ENCODE measurements at regions not wholly inside any gene's neighbourhood (a gene's known extent, or its start where the extent isn't known, plus 50 kb on each side); places are given as distances from the start of the nearest gene placed in this dataset.

- in situ Hi-C loops (cut with MboI; ENCODE audit: low pct_unique_long_range_greater_than_20kb, low sequenced_read_pairs, unreplicated experiment) = no loop called here
- TF ChIP-seq, protein P1, sequence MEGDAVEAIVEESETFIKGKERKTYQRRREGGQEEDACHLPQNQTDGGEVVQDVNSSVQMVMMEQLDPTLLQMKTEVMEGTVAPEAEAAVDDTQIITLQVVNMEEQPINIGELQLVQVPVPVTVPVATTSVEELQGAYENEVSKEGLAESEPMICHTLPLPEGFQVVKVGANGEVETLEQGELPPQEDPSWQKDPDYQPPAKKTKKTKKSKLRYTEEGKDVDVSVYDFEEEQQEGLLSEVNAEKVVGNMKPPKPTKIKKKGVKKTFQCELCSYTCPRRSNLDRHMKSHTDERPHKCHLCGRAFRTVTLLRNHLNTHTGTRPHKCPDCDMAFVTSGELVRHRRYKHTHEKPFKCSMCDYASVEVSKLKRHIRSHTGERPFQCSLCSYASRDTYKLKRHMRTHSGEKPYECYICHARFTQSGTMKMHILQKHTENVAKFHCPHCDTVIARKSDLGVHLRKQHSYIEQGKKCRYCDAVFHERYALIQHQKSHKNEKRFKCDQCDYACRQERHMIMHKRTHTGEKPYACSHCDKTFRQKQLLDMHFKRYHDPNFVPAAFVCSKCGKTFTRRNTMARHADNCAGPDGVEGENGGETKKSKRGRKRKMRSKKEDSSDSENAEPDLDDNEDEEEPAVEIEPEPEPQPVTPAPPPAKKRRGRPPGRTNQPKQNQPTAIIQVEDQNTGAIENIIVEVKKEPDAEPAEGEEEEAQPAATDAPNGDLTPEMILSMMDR (IDR thresholded peaks at IDR 0.05; ENCODE audit: extremely low read depth, insufficient read depth, missing control alignments) = no peak
- DNase-seq (ENCODE audit: low spot score) = no peak
Observed at GRCh38 chr2:42865884-42866881, 73.8 kb upstream of the HAAO start.

GRCh38 chr2:42864641-42865280 is 72.4 kb upstream of the HAAO start:
- no peak for DNase-seq (ENCODE audit: low spot score)
- in situ Hi-C loops (cut with MboI; ENCODE audit: low pct_unique_long_range_greater_than_20kb, low sequenced_read_pairs, unreplicated experiment) = no loop called here
- TF ChIP-seq, protein P1 (IDR thresholded peaks at IDR 0.05; ENCODE audit: extremely low read depth, insufficient read depth, missing control alignments) = no peak

GRCh38 chr2:42864222-42864621 is 71.8 kb upstream of the HAAO start:
- no peak for DNase-seq (ENCODE audit: low spot score)
- in situ Hi-C loops (cut with MboI; ENCODE audit: low pct_unique_long_range_greater_than_20kb, low sequenced_read_pairs, unreplicated experiment) = no loop called here
- TF ChIP-seq, protein P1 (IDR thresholded peaks at IDR 0.05; ENCODE audit: extremely low read depth, insufficient read depth, missing control alignments) = no peak

GRCh38 chr2:42863751-42864150 is 71.4 kb upstream of the HAAO start:
- TF ChIP-seq, protein P1 (IDR thresholded peaks at IDR 0.05; ENCODE audit: extremely low read depth, insufficient read depth, missing control alignments) = no peak

DNA sequence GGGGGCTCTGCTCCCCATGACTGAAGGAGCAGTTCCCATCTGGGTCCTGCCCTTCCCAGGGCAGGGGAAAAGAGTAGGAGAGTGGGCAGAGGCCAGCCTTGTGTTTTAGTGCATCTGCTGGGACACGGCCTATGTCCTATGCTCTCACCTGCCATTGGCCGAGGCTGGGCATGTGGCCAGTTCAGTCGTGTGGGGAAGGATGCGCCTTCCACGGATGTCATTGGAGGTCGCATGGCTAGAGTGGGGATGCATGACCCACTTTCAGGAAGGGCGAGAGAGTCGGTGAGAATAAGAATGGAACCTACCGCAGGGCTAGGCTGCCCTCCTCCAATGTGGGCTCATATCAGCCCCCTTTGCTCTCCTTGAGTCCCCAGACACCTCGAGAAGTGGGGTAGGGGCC is 70.9 kb upstream of the HAAO start:
- TF ChIP-seq, protein P1 (IDR thresholded peaks at IDR 0.05; ENCODE audit: extremely low read depth, insufficient read depth, missing control alignments) = no peak
- DNase-seq (ENCODE audit: low spot score) = no peak
- in situ Hi-C loops (cut with MboI; ENCODE audit: low pct_unique_long_range_greater_than_20kb, low sequenced_read_pairs, unreplicated experiment) = no loop called here

More at GRCh38 chr2:42863751-42864150, 71.4 kb upstream of the HAAO start:
- no peak for DNase-seq (ENCODE audit: low spot score)
- in situ Hi-C loops (cut with MboI; ENCODE audit: low pct_unique_long_range_greater_than_20kb, low sequenced_read_pairs, unreplicated experiment) = no loop called here

DNA sequence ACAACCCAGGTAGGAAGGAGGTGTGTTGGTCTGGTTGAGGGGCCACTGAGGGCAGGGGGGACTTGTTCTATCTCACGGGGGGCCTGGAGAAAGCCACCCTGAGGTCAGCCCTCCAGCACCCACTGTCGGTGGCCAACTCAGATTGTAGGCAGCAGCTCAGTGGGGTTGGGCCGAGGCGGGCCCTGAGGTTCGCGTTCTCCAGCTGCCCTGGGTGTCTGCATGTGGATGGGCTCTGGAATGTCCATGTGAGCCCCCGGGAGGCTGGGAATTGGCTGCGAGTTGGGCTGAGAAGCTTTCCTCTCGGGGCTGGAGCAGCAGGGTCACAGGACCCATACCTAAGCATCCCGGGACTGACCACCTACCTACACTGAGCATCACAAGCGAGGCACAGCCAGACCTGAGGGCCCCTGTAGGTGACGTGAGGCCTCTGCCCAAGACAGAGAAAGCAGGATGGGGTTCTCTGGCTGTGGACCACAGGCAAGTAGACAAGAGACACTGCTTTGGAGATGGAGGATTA is 70.3 kb upstream of the HAAO start:
- in situ Hi-C loops (cut with MboI; ENCODE audit: low pct_unique_long_range_greater_than_20kb, low sequenced_read_pairs, unreplicated experiment) = no loop called here
- TF ChIP-seq, protein P1 (IDR thresholded peaks at IDR 0.05; ENCODE audit: extremely low read depth, insufficient read depth, missing control alignments) = no peak
- DNase-seq (ENCODE audit: low spot score) = no peak
